WTC11 (cell line): ENCODE measurements at regions not wholly inside any gene's neighbourhood (a gene's known extent, or its start where the extent isn't known, plus 50 kb on each side); places are given as distances from the start of the nearest gene placed in this dataset.
A peak's percentile ranks its signal among the peaks of the same experiment; 100 is the strongest.

Source experiments
- ATAC-seq: fragments of 200-7000 bp; cut with Tn5 transposase; 2 replicates; pipeline ENCODE4 v1.10.0; 2021; ENCODE audit warnings: mild to moderate bottlenecking, moderate library complexity
- CTCF ChIA-PET: fragments of 300-600 bp; sonication (Branson Sonifier 250); formaldehyde crosslinking; loops from one replicate; lab custom pipeline; 2021; ENCODE audit warnings: antibody characterized with exemption; lab: Charles Lee
- POLR2A ChIA-PET: fragments of 350-600 bp; sonication (Branson Sonifier 250); formaldehyde crosslinking; loops from one replicate; lab custom pipeline; 2021; ENCODE audit warnings: antibody characterized with exemption; lab: Charles Lee
- DNase-seq: peaks from one replicate; pipeline ENCODE4 v3.0.0; 2021; ENCODE audit warnings: low spot score
- H3K27ac Mint-ChIP-seq: 2 replicates; pipeline ENCODE4 v1.8.0; 2021; ENCODE audit warnings: mixed read lengths
- H3K27me3 Mint-ChIP-seq: 2 replicates; pipeline ENCODE4 v1.8.0; 2021; ENCODE audit warnings: low read depth, mild to moderate bottlenecking, moderate library complexity, mixed read lengths
- H3K36me3 Mint-ChIP-seq: 2 replicates; pipeline ENCODE4 v1.8.0; 2021; ENCODE audit warnings: mixed read lengths
- H3K4me1 Mint-ChIP-seq: 2 replicates; pipeline ENCODE4 v1.8.0; 2022; ENCODE audit warnings: mixed read lengths
- H3K4me3 Mint-ChIP-seq: 2 replicates; pipeline ENCODE4 v1.8.0; 2021; ENCODE audit warnings: mild to moderate bottlenecking, moderate library complexity, mixed read lengths
- H3K9me3 Mint-ChIP-seq: 2 replicates; pipeline ENCODE4 v1.8.0; 2021; ENCODE audit warnings: mixed read lengths
- ELF4 ChIP-seq: sonication (generic); formaldehyde crosslinking; IDR thresholded peaks from 2 replicates; pipeline ENCODE4 v1.8.1; 2022; ENCODE audit warnings: low read depth, mild to moderate bottlenecking, moderate library complexity, missing genetic modification reagents
- EMX1 ChIP-seq: fragments of 250-450 bp; sonication (Bioruptor Pico); IDR thresholded peaks from 2 replicates; pipeline ENCODE4 v1.8.0; 2021; ENCODE audit warnings: mild to moderate bottlenecking
- ESRRA ChIP-seq: sonication (generic); formaldehyde crosslinking; IDR thresholded peaks from 2 replicates; pipeline ENCODE4 v1.8.1; 2022; ENCODE audit warnings: mild to moderate bottlenecking, missing genetic modification reagents, borderline replicate concordance
- FOXJ3 ChIP-seq: sonication (generic); formaldehyde crosslinking; IDR thresholded peaks from 2 replicates; pipeline ENCODE4 v1.9.0; 2021; ENCODE audit warnings: missing genetic modification reagents, mild to moderate bottlenecking, borderline replicate concordance
- GRHL2 ChIP-seq: fragments of 250-450 bp; sonication (Bioruptor Pico); IDR thresholded peaks from 2 replicates; pipeline ENCODE4 v1.8.0; 2022; ENCODE audit warnings: mild to moderate bottlenecking, moderate library complexity; ENCODE audit not compliant: insufficient replicate concordance, severe bottlenecking
- HMGA2 ChIP-seq: fragments of 250-450 bp; sonication (Bioruptor Pico); IDR thresholded peaks from 2 replicates; pipeline ENCODE4 v1.4.0; 2021; ENCODE audit warnings: mild to moderate bottlenecking, moderate library complexity
- IRF2 ChIP-seq: sonication (generic); formaldehyde crosslinking; IDR thresholded peaks from 2 replicates; pipeline ENCODE4 v1.8.0; 2022; ENCODE audit warnings: low read depth, missing genetic modification reagents, borderline replicate concordance
- JUN ChIP-seq: sonication (generic); formaldehyde crosslinking; IDR thresholded peaks from 2 replicates; pipeline ENCODE4 v1.8.0; 2023; ENCODE audit warnings: mild to moderate bottlenecking, missing genetic modification reagents
- MAX ChIP-seq: sonication (generic); formaldehyde crosslinking; IDR thresholded peaks from 2 replicates; pipeline ENCODE4 v1.8.0; 2022; ENCODE audit warnings: mild to moderate bottlenecking, missing genetic modification reagents
- NFATC4 ChIP-seq: fragments of 250-450 bp; sonication (Bioruptor Pico); IDR thresholded peaks from 2 replicates; pipeline ENCODE4 v1.9.0; 2021; ENCODE audit warnings: mild to moderate bottlenecking
- NFYB ChIP-seq: sonication (generic); formaldehyde crosslinking; conservative IDR thresholded peaks from 2 replicates; pipeline ENCODE4 v1.8.0; 2022; ENCODE audit warnings: low read depth, missing genetic modification reagents
- PRRX2 ChIP-seq: fragments of 250-450 bp; sonication (Bioruptor Pico); IDR thresholded peaks from 2 replicates; pipeline ENCODE4 v1.8.0; 2021; ENCODE audit warnings: mild to moderate bottlenecking
- RELA ChIP-seq: sonication (generic); formaldehyde crosslinking; IDR thresholded peaks from 2 replicates; pipeline ENCODE4 v1.8.1; 2022; ENCODE audit warnings: missing genetic modification reagents, mild to moderate bottlenecking, borderline replicate concordance
- TP53 ChIP-seq: sonication (generic); formaldehyde crosslinking; IDR thresholded peaks from 2 replicates; pipeline ENCODE4 v1.8.1; 2023; ENCODE audit warnings: mild to moderate bottlenecking, missing genetic modification reagents
- ZNF219 ChIP-seq: sonication (generic); formaldehyde crosslinking; IDR thresholded peaks from 2 replicates; pipeline ENCODE4 v1.8.0; 2023; ENCODE audit warnings: missing genetic modification reagents, mild to moderate bottlenecking, borderline replicate concordance
- ZNF232 ChIP-seq: sonication (generic); formaldehyde crosslinking; IDR thresholded peaks from 2 replicates; pipeline ENCODE4 v1.8.0; 2022; ENCODE audit warnings: mild to moderate bottlenecking, missing genetic modification reagents
- ZNF671 ChIP-seq: fragments of 250-450 bp; sonication (Bioruptor Pico); IDR thresholded peaks from 2 replicates; pipeline ENCODE4 v1.8.0; 2021; ENCODE audit warnings: mild to moderate bottlenecking
- TF ChIP-seq, protein P1 (sequence below): sonication (generic); formaldehyde crosslinking; IDR thresholded peaks from 2 replicates; pipeline ENCODE4 v1.8.0; 2022; ENCODE audit warnings: mild to moderate bottlenecking, missing genetic modification reagents
- TF ChIP-seq, protein P2 (sequence below): sonication (generic); formaldehyde crosslinking; IDR thresholded peaks from 2 replicates; pipeline ENCODE4 v1.8.1; 2022; ENCODE audit warnings: low read depth, mild to moderate bottlenecking, moderate library complexity, missing genetic modification reagents, borderline replicate concordance
- TF ChIP-seq, protein P3 (sequence below): sonication (generic); formaldehyde crosslinking; IDR thresholded peaks from 2 replicates; pipeline ENCODE4 v1.8.1; 2023; ENCODE audit warnings: mild to moderate bottlenecking, missing genetic modification reagents, moderate library complexity
- TF ChIP-seq, protein P4 (sequence below): fragments of 250-450 bp; sonication (Bioruptor Pico); IDR thresholded peaks from 2 replicates; pipeline ENCODE4 v1.9.0; 2021; ENCODE audit warnings: moderate library complexity, mild to moderate bottlenecking, inconsistent platforms, borderline replicate concordance

DNA sequence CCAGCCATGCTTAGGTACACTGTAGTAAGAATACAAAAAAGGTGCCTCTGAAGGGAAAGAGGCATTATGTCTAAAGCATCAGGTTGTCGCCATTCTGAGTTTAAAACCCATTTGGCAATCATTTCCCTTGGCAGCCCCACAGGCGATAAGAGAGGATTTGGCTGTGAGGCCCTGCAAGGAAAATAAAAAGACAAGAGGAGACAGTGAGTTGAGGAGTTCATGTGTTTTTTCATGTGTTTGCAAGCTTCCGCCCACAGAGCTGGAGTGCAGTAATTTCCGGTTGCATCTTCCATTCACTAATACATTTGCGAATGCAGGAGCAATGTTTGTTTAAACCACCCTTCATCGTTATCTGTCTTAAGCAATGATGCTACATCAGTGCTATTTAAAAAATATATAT lies 138.5 kb upstream of the SOX4 start:
- no peak for DNase-seq
- no peak overlapping the region for H3K27ac Mint-ChIP-seq
- no peak for TF ChIP-seq NFATC4 (CRISPR knock-in tag)
- no peak for TF ChIP-seq ZNF232 (CRISPR knock-in tag)
- no peak for TF ChIP-seq PRRX2 (CRISPR knock-in tag)
- TF ChIP-seq ELF4 (CRISPR knock-in tag) = no peak
- CTCF ChIA-PET = no interaction called here
- no peak for ATAC-seq
- H3K4me1 Mint-ChIP-seq = no peaks in the 10 kb centered on the region
- H3K27me3 Mint-ChIP-seq = no peaks in the 10 kb centered on the region
- H3K4me3 Mint-ChIP-seq = no peak overlapping the region
- no peaks in the 10 kb centered on the region for H3K9me3 Mint-ChIP-seq
- H3K36me3 Mint-ChIP-seq = no peaks in the 10 kb centered on the region
- POLR2A ChIA-PET = no interaction called here

DNA sequence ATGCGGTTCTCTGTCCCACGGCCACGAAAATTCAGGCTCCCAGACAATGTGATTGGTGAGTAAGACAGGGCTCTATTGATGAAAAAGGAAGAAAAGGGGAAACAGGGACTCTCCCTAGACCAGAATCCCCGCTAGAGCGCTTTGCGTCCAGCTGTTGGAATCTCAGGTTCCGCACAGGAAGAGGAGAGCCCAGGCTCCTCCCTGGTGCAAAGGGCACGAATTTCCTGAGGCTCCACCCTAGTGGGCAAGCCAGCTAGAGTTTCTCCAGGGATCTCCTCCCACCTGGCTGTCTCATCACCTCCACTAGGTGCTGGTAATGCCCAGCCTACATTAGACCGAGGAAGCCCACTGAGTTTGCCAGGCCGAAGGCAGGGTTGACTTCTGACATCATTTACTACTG lies 135.9 kb upstream of the SOX4 start:
- POLR2A ChIA-PET = no interaction called here
- no peaks in the 10 kb centered on the region for H3K4me1 Mint-ChIP-seq
- no peaks in the 10 kb centered on the region for H3K36me3 Mint-ChIP-seq
- TF ChIP-seq MAX (CRISPR knock-in tag) (no peak), GRHL2 (CRISPR knock-in tag) (no peak), HMGA2 (CRISPR knock-in tag) (no peak), EMX1 (CRISPR knock-in tag) (no peak), RELA (CRISPR knock-in tag) (no peak), ZNF671 (CRISPR knock-in tag) (no peak), TP53 (CRISPR knock-in tag) (no peak), ESRRA (CRISPR knock-in tag) (no peak), IRF2 (CRISPR knock-in tag) (no peak), FOXJ3 (CRISPR knock-in tag) (no peak), NFYB (CRISPR knock-in tag) (no peak), JUN (CRISPR knock-in tag) (no peak)
- TF ChIP-seq, protein P1, sequence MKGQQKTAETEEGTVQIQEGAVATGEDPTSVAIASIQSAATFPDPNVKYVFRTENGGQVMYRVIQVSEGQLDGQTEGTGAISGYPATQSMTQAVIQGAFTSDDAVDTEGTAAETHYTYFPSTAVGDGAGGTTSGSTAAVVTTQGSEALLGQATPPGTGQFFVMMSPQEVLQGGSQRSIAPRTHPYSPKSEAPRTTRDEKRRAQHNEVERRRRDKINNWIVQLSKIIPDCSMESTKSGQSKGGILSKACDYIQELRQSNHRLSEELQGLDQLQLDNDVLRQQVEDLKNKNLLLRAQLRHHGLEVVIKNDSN (CRISPR knock-in tag) = no peak
- TF ChIP-seq, protein P2, sequence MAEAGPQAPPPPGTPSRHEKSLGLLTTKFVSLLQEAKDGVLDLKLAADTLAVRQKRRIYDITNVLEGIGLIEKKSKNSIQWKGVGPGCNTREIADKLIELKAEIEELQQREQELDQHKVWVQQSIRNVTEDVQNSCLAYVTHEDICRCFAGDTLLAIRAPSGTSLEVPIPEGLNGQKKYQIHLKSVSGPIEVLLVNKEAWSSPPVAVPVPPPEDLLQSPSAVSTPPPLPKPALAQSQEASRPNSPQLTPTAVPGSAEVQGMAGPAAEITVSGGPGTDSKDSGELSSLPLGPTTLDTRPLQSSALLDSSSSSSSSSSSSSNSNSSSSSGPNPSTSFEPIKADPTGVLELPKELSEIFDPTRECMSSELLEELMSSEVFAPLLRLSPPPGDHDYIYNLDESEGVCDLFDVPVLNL (CRISPR knock-in tag) = no peak
- TF ChIP-seq, protein P3, sequence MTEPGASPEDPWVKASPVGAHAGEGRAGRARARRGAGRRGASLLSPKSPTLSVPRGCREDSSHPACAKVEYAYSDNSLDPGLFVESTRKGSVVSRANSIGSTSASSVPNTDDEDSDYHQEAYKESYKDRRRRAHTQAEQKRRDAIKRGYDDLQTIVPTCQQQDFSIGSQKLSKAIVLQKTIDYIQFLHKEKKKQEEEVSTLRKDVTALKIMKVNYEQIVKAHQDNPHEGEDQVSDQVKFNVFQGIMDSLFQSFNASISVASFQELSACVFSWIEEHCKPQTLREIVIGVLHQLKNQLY (CRISPR knock-in tag) = no peak
- TF ChIP-seq, protein P4, sequence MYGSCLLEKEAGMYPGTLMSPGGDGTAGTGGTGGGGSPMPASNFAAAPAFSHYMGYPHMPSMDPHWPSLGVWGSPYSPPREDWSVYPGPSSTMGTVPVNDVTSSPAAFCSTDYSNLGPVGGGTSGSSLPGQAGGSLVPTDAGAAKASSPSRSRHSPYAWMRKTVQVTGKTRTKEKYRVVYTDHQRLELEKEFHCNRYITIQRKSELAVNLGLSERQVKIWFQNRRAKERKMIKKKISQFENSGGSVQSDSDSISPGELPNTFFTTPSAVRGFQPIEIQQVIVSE (CRISPR knock-in tag) = no peak
- TF ChIP-seq, all 79 proteins: peak for 0
- CTCF ChIA-PET = no interaction called here
- Mint-ChIP-seq H3K27ac (no peak overlapping the region), H3K27me3 (no peaks in the 10 kb centered on the region), H3K9me3 (no peaks in the 10 kb centered on the region), H3K4me3 (no peak overlapping the region)
- no peak for DNase-seq
- peak; percentile 60; the same call in 1 of the 2 replicates for ATAC-seq

DNA sequence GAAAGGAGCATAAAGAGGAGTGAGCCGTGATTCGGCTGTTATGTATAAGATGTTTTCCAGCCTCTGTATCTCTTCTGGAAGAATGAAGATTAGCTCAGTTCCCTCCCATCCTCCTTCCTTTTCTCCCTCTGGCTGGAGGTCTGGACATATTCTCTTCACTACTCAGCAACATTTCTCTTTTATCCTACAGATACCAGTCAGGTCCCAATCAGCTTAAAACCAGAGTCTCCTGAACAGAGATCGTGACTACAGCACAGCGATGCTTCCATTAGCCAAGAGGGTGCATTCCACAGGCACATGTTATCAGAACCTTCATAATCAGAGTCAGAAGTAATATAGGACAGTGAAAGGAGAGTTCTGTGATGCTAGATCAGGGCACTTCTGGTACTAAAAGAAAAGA lies 133.9 kb upstream of the SOX4 start:
- ATAC-seq (no peak), DNase-seq (no peak)
- Mint-ChIP-seq H3K9me3 (no peaks in the 10 kb centered on the region), H3K27me3 (no peaks in the 10 kb centered on the region), H3K4me1 (no peaks in the 10 kb centered on the region), H3K4me3 (no peak overlapping the region), H3K27ac (no peak overlapping the region), H3K36me3 (no peaks in the 10 kb centered on the region)
- TF ChIP-seq ZNF219 = no peak
- CTCF ChIA-PET = interaction anchor here (0.8 kb wide), 1 partner anchor 129 kb away, joined by 3 read pairs; no protein-coding TSS in a partner anchor
- POLR2A ChIA-PET = no interaction called here
